AG08396 (cell line): ENCODE measurements at regions not wholly inside any gene's neighbourhood (a gene's known extent, or its start where the extent isn't known, plus 50 kb on each side); places are given as distances from the start of the nearest gene placed in this dataset.

ENCODE experiments used
- DNase-seq: peaks from one replicate; pipeline ENCODE4 v3.0.0; 2012; ENCODE audit warnings: low spot score, mixed read lengths

- no peak for DNase-seq
Measured at GRCh38 chr4:80124246-80125211, 51.5 kb upstream of the ANTXR2 start.
